MG63 (cell line): ENCODE measurements at regions not wholly inside any gene's neighbourhood (a gene's known extent, or its start where the extent isn't known, plus 50 kb on each side); places are given as distances from the start of the nearest gene placed in this dataset.
"Not testable (repeated sequence)": the region's sequence is repeated elsewhere in the genome, so short reads cannot be mapped to it uniquely, and the experiment has no call there.

Source experiments
- DNase-seq: peaks from one replicate; pipeline ENCODE4 v3.0.0-alpha.2; 2020
- H3K27me3 ChIP-seq: fragments of 250-450 bp; sonication (Bioruptor Pico); 2 replicates; pipeline ENCODE4 v1.5.1; 2020; ENCODE audit warnings: mild to moderate bottlenecking, moderate library complexity
- H3K36me3 ChIP-seq: fragments of 250-450 bp; sonication (Bioruptor Pico); 2 replicates; pipeline ENCODE4 v1.5.1; 2020; ENCODE audit warnings: mild to moderate bottlenecking, moderate library complexity
- H3K4me3 ChIP-seq: fragments of 250-450 bp; sonication (Bioruptor Pico); 2 replicates; pipeline ENCODE4 v1.5.1; 2020; ENCODE audit warnings: mild to moderate bottlenecking, moderate library complexity
- H3K9me3 ChIP-seq: fragments of 250-450 bp; sonication (Bioruptor Pico); 2 replicates; pipeline ENCODE4 v1.5.1; 2020; ENCODE audit warnings: mild to moderate bottlenecking, moderate library complexity

DNA sequence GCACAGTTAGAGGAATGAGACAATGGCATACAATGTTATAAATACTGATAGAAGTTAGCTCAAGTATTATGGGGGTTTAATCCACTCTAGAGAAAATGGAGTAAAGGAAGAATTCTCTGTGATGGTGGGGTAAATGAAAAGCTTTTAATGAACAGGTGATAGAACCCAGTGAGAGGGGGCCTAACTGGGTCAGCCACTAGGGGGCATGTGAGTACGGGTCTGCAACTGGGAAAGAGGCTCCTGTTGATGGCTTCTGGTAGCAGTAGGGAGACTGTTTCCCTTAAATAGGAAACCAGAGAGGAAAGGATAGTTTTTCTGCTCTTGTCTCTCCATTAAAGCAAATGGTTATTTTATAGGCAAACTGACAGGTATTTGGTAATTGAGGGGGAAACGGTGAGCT, 132.8 kb upstream of the GPR101 start:
- no peak for DNase-seq
- no peaks in the 10 kb centered on the region for H3K36me3 ChIP-seq
- H3K4me3 ChIP-seq: no peak overlapping the region
- no peaks in the 10 kb centered on the region for H3K27me3 ChIP-seq
- no peaks in the 10 kb centered on the region for H3K9me3 ChIP-seq

DNA sequence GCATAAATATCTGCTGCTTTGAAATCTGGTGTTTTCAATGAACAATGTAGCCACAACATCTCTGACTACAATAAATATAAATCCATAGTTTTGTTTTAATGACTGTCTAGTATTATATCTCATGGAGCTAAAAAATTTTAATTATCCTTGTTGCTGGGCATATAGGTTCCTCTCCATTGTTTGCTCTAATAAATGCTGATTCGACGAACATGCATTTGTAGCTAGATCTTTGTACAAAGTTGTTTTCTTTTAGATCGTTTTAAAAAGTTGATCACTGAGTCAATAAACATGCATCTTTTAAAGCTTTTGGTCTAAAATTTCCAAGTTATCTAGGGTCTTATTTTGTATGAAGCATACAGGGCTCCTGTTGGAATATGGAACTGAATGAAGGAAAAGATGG, 130.5 kb upstream of the GPR101 start:
- no peak overlapping the region for H3K4me3 ChIP-seq
- H3K36me3 ChIP-seq: no peaks in the 10 kb centered on the region
- H3K9me3 ChIP-seq: no peaks in the 10 kb centered on the region
- H3K27me3 ChIP-seq: no peaks in the 10 kb centered on the region
- no peak for DNase-seq

DNA sequence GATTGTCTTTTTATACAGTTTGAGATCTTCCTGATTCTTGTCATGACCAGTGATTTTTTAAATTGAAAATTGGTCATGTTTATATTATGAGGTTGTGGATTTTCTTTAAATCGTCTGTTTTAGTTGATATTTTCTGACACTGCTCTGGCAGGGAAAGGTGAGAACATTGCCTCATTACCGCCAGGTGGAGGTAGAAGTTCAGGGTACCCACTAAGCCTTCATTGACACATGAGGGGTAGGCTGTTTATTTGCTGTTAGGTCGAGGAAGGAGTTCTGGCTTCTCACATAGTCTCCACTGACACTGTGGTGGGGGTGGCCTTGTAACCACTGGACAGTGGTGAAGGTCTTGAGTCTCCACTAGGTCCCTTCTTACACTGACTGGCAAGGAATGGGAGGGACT, 117.6 kb upstream of the GPR101 start:
- Histone ChIP-seq H3K27me3 (no peaks in the 10 kb centered on the region), H3K9me3 (no peaks in the 10 kb centered on the region), H3K4me3 (no peak overlapping the region), H3K36me3 (no peaks in the 10 kb centered on the region)
- no peak for DNase-seq

DNA sequence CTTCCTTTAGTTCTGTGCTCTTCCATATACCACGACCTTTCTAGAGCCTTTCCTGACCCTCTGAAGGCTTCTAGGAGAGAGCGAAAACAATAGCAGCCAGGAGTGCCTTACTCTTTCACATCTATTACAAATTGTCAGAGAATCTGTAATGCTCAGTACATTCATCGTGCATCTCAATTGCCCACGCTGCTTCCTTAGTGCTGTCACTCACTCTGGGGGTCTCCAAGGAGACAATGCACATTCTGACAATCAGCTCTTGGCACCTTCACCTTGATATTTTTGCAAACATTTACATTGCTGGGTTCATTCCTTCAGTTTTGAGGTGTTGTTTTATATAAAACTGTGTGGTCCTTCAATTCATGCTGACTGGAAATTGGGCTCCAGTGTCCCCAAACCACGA, 110.1 kb upstream of the GPR101 start:
- Histone ChIP-seq H3K27me3 (no peaks in the 10 kb centered on the region), H3K36me3 (no peaks in the 10 kb centered on the region), H3K4me3 (no peak overlapping the region), H3K9me3 (no peaks in the 10 kb centered on the region)
- DNase-seq: no peak

DNA sequence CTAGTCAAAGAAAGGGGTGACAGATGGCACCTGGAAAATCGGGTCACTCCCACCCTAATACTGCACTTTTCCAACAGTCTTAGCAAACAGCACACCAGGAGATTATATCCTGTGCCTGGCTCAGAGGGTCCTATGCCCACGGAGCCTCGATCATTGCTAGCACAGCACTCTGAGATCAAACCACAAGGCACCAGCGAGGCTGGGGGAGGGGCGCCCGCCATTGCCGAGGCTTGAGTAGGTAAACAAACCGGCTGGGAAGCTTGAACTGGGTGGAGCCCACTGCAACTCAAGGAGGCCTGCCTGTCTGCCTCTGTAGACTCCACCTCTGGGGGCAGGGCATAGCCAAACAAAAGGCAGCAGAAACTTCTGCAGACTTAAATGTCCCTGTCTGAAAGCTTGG, 88.9 kb upstream of the GPR101 start:
- not testable (repeated sequence) for H3K9me3 ChIP-seq, H3K36me3 ChIP-seq, DNase-seq, H3K4me3 ChIP-seq, H3K27me3 ChIP-seq

DNA sequence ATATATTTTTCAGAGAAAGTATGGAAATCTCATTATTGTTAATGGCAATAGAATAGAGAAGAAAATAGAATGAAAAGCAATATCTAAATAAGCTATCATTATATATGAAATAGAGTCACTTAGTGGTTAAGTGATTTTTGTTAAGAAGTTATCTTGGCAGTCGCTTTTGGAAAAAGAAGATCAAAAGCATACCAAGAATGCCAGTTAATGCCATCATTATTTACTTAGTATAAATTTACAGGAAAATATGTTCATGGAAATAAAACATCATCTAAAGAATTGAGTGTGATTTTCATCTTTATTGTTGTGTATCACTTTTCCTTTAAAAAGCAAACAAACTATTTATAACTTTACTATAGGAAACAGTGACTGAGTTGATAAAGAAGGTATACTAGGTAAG, 85.3 kb upstream of the GPR101 start:
- DNase-seq: no peak
- Histone ChIP-seq H3K4me3 (no peak overlapping the region), H3K36me3 (no peaks in the 10 kb centered on the region), H3K27me3 (no peaks in the 10 kb centered on the region), H3K9me3 (no peaks in the 10 kb centered on the region)

DNA sequence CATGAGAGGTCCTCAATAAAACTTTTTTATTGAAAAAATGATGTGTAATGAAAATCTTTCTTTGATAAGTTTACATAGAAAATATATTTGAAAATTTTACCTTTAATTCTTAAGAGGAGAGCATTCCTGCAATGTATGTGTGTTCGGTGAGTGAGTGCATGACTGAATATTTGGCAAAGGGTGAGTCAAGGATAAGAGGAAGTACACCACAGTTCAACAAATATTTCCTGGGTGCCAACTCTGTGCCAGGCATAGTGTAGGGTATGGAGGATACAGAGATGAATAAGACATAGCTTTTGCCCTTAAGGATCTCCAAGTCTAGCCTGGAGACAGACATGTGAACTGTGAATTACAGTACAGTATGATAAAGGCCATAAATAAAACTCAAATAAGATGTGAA, 84.7 kb upstream of the GPR101 start:
- no peak for DNase-seq
- Histone ChIP-seq H3K4me3 (no peak overlapping the region), H3K9me3 (no peaks in the 10 kb centered on the region), H3K27me3 (no peaks in the 10 kb centered on the region), H3K36me3 (no peaks in the 10 kb centered on the region)

DNA sequence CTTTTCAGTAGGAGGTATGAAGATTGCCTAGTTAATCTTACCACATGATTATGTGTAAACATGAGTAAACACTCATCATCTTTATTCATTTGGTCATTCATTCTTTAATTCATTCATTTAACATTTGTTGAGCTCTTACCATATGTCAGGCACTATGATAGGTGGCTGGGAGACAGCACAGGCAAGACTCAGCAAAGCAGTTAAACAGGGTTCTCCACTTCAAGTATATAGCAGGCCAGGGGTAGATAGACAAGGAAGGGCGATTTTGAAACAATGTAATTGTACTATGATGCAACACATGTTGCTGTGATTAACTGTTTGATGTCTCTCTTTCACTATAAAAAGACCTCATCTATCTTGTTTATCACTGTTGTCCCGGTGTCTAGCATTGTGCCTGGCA, 84.3 kb upstream of the GPR101 start:
- no peak for DNase-seq
- Histone ChIP-seq H3K27me3 (no peaks in the 10 kb centered on the region), H3K9me3 (no peaks in the 10 kb centered on the region), H3K4me3 (no peak overlapping the region), H3K36me3 (no peaks in the 10 kb centered on the region)

DNA sequence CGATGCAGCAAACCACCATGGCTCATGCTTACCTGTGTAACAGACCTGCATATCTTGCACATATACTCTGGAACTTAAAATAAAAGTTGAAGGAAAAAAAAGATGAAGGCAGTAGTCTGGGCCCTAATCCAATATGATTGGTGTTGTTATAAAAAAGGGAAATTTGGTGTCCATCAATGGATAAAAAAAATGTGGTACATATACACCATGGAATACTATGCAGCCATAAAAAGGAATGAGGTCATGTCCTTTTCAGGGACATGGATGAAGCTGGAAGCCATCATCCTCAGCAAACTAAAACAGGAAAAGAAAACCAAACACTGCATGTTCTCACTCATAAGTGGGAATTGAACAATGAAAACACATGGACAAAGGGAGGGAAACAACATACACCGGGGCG, 74.1 kb upstream of the GPR101 start:
- not testable (repeated sequence) for DNase-seq, H3K27me3 ChIP-seq, H3K36me3 ChIP-seq, H3K4me3 ChIP-seq, H3K9me3 ChIP-seq

DNA sequence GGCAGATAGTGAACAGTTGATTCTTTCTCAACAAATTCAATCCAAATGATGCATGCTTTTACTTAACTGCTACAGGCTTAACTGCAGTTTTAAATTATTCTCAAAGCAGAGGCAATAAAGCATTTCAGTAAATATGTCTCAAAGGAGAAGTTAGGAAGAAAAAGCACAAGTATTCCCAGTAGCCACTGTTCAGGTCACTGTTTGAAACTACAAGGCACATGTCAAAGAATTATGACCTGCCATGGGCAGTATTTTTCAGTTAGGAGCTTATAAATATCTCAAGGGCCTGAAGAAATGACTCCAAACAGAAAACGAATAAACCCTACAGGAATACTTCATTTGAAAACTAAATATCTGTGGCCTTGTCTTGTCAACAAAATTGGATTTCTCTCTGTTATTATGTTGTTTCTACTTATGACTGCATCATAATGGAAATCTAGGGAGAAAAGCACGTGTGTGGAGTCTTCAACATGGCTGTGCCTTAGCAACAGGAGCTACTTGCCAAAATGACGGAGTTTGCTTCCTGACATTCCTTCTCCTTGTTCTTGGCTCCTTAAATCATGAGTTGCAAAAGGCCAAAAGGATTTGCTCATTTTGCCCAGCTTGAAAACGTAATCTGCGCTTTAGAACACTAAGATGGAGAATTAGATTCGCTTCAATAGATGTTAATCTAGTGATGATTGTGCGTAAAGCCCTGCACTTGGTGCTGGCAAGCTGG, 67.6 kb upstream of the GPR101 start:
- no peak overlapping the region for H3K4me3 ChIP-seq
- H3K27me3 ChIP-seq: no peaks in the 10 kb centered on the region
- no peaks in the 10 kb centered on the region for H3K9me3 ChIP-seq
- DNase-seq: no peak
- H3K36me3 ChIP-seq: no peaks in the 10 kb centered on the region
